ENCODE measurements at regions not wholly inside any gene's neighbourhood (a gene's known extent, or its start where the extent isn't known, plus 50 kb on each side); places are given as distances from the start of the nearest gene placed in this dataset.
"Not testable (repeated sequence)": the region's sequence is repeated elsewhere in the genome, so short reads cannot be mapped to it uniquely, and the experiment has no call there.

DNA sequence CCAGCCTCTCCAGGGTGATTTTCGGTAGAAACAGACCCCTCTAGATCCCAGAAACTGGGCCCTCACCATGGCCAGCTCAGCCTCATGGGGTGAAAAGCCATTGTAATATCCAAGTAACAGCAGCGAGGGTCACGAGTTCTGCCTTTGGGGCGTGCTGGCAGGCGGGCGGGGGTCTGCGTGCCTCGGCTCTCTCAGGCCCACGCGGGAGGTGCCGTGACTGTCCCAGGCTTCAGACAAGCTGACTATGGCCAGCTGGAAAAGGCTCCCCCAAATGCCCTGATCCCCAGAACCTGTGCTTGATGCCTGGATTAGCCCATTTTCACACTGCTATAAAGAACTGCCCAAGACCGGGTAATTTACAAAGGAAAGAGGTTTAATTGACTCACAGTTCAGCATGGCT lies 160.2 kb downstream of the LAT start:
- TF ChIP-seq POLR2A (IDR thresholded peaks at IDR 0.05; ENCODE audit: low read depth, low read length); POU2F2 (IDR thresholded peaks at IDR 0.05; ENCODE audit: low read depth, low read length); POLR2AphosphoS5 (IDR thresholded peaks at IDR 0.05; ENCODE audit: low read depth, low read length); TAF1 (IDR thresholded peaks at IDR 0.05; ENCODE audit: low read depth, low read length); SPI1 (IDR thresholded peaks at IDR 0.05; ENCODE audit: low read depth, low read length); PAX5 (IDR thresholded peaks at IDR 0.05; ENCODE audit: insufficient read depth, low read length, severe bottlenecking): not testable (repeated sequence)

All from GM12891 (cell line).